HG03064 (cell line): ENCODE measurements at regions not wholly inside any gene's neighbourhood (a gene's known extent, or its start where the extent isn't known, plus 50 kb on each side); places are given as distances from the start of the nearest gene placed in this dataset.
"Not testable (repeated sequence)": the region's sequence is repeated elsewhere in the genome, so short reads cannot be mapped to it uniquely, and the experiment has no call there.

Experiments
- ATAC-seq: cut with Tn5 transposase; IDR thresholded peaks from one replicate; pipeline ENCODE4 v1.9.1; 2021; ENCODE audit warnings: low read depth; ENCODE audit not compliant: unreplicated experiment

- ATAC-seq, result no peak
Measured at GRCh38 chr6:137707038-137707589, 159.9 kb upstream of the TNFAIP3 start.

- ATAC-seq, result no peak
Measured at GRCh38 chr6:137707590-137708360, 159.3 kb upstream of the TNFAIP3 start.

- ATAC-seq, result no peak
Measured at GRCh38 chr6:137708481-137708880, 158.6 kb upstream of the TNFAIP3 start.

- ATAC-seq, result no peak
Measured at GRCh38 chr6:137709424-137710236, 157.4 kb upstream of the TNFAIP3 start.

- no peak for ATAC-seq
Measured at GRCh38 chr6:137711972-137712371, 155.1 kb upstream of the TNFAIP3 start.

GRCh38 chr6:137712587-137712986, 154.5 kb upstream of the TNFAIP3 start:
- no peak for ATAC-seq

GRCh38 chr6:137715589-137716045, 151.4 kb upstream of the TNFAIP3 start:
- ATAC-seq, result no peak

- ATAC-seq, result no peak
Measured at GRCh38 chr6:137717074-137718073, 149.7 kb upstream of the TNFAIP3 start.

- ATAC-seq, result not testable (repeated sequence)
Measured at GRCh38 chr6:137718903-137719302, 148.2 kb upstream of the TNFAIP3 start.

- no peak for ATAC-seq
Measured at GRCh38 chr6:137722749-137723272, 144.2 kb upstream of the TNFAIP3 start.

GRCh38 chr6:137723273-137724017, 143.6 kb upstream of the TNFAIP3 start:
- ATAC-seq, result no peak

GRCh38 chr6:137724018-137724403, 143.0 kb upstream of the TNFAIP3 start:
- no peak for ATAC-seq

- no peak for ATAC-seq
Measured at GRCh38 chr6:137724495-137725211, 142.4 kb upstream of the TNFAIP3 start.

- no peak for ATAC-seq
Measured at GRCh38 chr6:137725949-137726348, 141.1 kb upstream of the TNFAIP3 start.

- no peak for ATAC-seq
Measured at GRCh38 chr6:137726582-137726981, 140.5 kb upstream of the TNFAIP3 start.

GRCh38 chr6:137727216-137727765, 139.8 kb upstream of the TNFAIP3 start:
- ATAC-seq, result no peak

GRCh38 chr6:137728386-137729349, 138.4 kb upstream of the TNFAIP3 start:
- ATAC-seq, result no peak
